DND-41 (cell line): ENCODE measurements at regions not wholly inside any gene's neighbourhood (a gene's known extent, or its start where the extent isn't known, plus 50 kb on each side); places are given as distances from the start of the nearest gene placed in this dataset.

Experiments used
- EZH2 ChIP-seq: IDR thresholded peaks from 3 replicates; pipeline ENCODE4 v1.6.1; 2012; ENCODE audit warnings: borderline replicate concordance, low read depth, mild to moderate bottlenecking, moderate library complexity, low read length, inconsistent platforms; ENCODE audit not compliant: severe bottlenecking
- TF ChIP-seq, protein P1 (sequence below): IDR thresholded peaks from 2 replicates; pipeline ENCODE4 v1.5.1; 2012; ENCODE audit warnings: borderline replicate concordance, low read length, moderate library complexity, mild to moderate bottlenecking; ENCODE audit not compliant: poor library complexity, severe bottlenecking; ENCODE audit errors: extremely low read depth

GRCh38 chr6:51336185-51336584 lies 517.5 kb downstream of the TFAP2B start:
- TF ChIP-seq, protein P1, sequence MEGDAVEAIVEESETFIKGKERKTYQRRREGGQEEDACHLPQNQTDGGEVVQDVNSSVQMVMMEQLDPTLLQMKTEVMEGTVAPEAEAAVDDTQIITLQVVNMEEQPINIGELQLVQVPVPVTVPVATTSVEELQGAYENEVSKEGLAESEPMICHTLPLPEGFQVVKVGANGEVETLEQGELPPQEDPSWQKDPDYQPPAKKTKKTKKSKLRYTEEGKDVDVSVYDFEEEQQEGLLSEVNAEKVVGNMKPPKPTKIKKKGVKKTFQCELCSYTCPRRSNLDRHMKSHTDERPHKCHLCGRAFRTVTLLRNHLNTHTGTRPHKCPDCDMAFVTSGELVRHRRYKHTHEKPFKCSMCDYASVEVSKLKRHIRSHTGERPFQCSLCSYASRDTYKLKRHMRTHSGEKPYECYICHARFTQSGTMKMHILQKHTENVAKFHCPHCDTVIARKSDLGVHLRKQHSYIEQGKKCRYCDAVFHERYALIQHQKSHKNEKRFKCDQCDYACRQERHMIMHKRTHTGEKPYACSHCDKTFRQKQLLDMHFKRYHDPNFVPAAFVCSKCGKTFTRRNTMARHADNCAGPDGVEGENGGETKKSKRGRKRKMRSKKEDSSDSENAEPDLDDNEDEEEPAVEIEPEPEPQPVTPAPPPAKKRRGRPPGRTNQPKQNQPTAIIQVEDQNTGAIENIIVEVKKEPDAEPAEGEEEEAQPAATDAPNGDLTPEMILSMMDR: no peak
- no peak for TF ChIP-seq EZH2
